GM12874 (cell line): ENCODE measurements at regions not wholly inside any gene's neighbourhood (a gene's known extent, or its start where the extent isn't known, plus 50 kb on each side); places are given as distances from the start of the nearest gene placed in this dataset.

Experiments
- TF ChIP-seq, protein P1 (sequence below): IDR thresholded peaks from 2 replicates; pipeline ENCODE4 v1.5.1; 2011; ENCODE audit warnings: low read depth, mild to moderate bottlenecking, control low read depth, low read length, moderate library complexity; ENCODE audit not compliant: insufficient read depth

DNA sequence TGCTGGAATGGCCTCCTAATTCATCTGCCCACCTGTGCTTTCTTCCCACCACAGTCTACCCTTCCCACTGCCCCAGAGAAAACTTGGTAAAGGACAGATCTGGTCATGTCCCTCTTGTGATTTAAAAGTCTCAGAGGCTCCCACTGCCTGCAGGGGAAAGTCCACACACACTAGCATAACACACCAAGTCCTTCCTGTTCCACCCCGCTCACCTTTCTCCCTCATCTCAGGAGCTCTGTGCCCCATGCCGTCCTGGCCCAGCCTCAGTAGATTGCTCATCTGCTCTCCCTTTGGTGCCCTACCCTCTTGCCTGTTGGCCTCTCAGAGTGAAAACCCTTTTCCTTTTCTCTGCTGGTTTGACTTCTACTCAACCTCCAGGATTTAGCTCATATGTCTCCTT lies 111.4 kb upstream of the MAP3K1 start:
- TF ChIP-seq, protein P1, sequence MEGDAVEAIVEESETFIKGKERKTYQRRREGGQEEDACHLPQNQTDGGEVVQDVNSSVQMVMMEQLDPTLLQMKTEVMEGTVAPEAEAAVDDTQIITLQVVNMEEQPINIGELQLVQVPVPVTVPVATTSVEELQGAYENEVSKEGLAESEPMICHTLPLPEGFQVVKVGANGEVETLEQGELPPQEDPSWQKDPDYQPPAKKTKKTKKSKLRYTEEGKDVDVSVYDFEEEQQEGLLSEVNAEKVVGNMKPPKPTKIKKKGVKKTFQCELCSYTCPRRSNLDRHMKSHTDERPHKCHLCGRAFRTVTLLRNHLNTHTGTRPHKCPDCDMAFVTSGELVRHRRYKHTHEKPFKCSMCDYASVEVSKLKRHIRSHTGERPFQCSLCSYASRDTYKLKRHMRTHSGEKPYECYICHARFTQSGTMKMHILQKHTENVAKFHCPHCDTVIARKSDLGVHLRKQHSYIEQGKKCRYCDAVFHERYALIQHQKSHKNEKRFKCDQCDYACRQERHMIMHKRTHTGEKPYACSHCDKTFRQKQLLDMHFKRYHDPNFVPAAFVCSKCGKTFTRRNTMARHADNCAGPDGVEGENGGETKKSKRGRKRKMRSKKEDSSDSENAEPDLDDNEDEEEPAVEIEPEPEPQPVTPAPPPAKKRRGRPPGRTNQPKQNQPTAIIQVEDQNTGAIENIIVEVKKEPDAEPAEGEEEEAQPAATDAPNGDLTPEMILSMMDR: no peak

DNA sequence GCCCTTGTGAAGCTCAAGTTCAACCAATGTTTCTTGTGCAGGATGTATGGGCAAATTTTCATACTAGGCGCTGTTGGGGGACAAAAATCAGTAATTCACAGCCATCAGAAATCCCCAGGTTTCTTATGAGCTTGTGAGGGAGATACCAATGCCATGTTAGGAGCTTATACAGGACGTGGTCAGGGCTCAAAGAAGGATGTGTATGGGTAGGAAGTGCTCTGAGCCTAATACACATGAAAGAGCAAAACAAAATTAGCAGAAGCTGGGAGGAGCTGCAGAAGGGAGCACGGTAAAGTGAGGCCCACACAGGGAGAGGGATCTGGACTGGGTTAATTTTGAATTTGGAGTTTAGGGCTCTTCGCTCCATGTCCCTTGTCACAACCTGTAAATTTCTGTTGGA lies 114.6 kb upstream of the MAP3K1 start:
- TF ChIP-seq, protein P1: no peak

DNA sequence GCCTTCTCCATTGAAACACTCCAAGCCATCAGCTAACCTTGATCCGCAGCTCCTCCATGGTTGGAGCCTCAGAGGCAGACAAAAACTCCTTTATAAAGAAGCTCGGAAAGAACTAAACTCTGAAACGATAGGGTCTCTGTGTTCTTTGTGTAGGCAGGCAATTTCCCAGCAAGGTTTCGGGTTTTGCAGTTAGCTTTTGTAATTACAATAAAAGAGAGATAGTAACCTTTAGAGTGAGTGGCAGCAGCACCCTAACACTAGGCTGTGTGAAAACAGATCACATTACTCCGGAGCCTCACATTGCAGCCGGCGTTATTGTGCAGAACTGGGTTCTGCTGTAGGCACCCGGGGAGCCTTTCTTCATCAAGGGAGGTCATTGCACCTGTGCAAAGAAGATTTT lies 115.8 kb upstream of the MAP3K1 start:
- TF ChIP-seq, protein P1: no peak

DNA sequence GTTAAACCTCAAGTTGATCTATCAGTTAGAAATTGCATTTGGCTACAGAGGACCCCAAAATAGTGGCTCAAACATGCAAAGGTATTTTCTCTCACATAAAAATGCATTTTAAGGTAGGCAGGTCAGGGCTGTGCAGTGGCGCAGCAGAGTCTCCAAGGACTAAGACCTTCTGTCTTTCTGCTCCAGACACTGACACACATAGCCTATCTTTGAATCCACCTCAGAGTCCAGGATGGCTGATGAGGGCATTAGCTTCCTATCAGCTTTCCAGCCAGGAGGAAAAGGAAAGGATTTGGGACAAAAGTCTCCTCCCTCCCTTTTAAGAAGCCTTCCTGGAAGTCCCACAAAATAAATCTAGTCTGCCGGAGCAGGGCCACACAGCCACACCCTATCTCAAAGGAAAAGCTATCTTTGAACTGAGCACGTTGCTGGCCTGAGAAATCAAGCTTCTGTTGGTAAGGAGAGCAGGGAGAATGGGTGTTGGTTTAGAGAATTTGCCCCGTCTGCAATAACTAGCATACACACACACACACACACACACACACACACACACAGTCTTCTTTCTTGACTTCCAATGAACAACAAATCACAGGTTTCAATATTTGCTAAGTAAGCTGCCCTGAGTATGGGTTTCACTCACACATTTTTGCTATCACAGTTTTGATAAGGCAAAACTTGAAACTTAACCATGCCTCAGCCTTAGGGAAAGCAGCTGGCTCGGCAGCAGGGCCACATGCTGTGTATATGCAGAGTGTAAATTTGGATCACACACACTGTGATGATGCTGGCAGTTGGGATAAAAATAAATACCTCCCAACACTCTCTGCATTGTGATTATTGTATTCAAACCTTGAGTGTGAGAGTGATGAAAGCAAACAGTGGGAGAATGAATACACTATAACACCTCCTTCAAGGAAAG lies 116.6 kb upstream of the MAP3K1 start:
- TF ChIP-seq, protein P1: no peak

DNA sequence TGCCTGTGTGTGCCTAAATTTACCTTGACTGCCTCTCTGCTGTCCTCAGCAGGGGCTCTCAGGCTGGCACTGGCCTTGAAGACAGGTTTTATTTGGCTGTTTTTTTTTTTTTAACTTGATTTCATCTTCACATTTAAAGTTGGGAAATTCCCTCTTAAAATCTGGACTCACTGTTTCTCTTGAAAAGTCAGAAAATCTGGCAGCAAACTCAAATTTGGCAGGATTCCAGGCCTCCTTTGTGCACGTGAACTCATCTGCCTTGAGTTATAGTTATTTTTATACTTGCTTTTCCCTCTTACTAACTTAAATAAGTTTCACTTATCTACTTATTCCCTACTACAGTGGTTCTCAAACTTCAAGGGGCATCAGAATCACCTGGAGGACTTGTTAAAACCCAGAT lies 118.4 kb upstream of the MAP3K1 start:
- TF ChIP-seq, protein P1: no peak

DNA sequence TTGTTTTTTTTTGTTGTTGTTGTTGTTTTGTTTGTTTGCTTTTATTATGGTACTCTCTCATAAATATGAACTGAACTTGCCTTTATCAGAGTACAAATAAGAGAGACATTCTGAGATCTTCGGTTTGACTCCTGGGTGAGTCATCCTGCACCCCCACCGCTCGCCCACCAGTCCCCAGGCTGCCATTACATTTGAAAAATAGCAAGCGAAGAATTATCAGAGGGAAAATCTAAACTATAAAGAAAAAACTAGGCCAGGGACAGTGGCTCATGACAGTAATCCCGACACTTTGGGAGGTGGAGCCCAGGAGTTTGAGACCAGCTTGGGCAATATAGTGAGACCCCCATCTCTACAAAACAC lies 122.1 kb upstream of the MAP3K1 start:
- TF ChIP-seq, protein P1: no peak

DNA sequence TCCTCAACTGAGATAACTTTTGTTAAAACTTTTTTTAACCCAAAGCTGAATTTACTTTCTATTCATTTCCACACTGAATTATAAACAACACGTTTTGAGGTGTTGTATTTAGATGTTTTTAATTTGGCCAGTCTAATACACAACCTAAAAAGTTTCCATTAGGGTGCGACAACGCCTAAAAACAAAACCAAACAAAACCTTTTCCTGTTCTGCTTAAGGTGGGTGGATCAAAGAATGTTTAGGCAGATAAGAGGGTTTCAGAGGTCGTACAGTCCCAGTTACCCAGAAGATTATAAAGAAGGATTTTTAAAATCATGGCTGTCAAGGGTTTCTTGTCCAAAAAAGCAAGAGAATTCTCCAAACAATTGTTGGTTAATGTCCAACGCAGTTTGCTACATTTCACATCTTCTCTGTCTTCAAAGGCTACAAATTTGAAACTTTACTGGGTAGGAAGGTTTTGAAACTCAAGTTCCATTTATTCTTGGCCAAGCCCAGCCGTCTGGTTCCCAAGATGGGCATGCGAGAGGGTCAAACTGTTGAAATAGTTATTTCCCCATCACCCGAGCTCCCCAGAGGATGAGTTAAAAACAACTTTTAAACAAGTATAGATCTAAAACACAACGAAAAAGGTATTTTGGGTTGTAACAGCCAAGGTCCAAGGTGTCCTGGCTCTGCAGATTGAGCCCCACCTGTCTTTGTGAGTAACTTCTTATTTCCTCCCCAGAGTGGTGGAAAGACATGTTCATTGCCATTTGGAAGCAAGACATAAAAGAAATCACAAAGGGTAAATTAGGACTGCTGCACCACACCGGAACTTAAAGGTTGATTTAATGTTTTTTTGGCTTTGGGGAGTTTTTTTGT lies 122.8 kb upstream of the MAP3K1 start:
- TF ChIP-seq, protein P1: no peak
